Renal cortex interstitium (tissue), 11 donors: ENCODE measurements at regions not wholly inside any gene's neighbourhood (a gene's known extent, or its start where the extent isn't known, plus 50 kb on each side); places are given as distances from the start of the nearest gene placed in this dataset.

Source experiments
- DNase-seq, 11 donors: peaks; one replicate each; pipeline ENCODE4 v3.0.0-alpha.2; 2013; ENCODE audit warnings: low read depth in 9 of 11, low spot score in 4 of 11; ENCODE audit errors: extremely low read depth in 1 of 11

DNA sequence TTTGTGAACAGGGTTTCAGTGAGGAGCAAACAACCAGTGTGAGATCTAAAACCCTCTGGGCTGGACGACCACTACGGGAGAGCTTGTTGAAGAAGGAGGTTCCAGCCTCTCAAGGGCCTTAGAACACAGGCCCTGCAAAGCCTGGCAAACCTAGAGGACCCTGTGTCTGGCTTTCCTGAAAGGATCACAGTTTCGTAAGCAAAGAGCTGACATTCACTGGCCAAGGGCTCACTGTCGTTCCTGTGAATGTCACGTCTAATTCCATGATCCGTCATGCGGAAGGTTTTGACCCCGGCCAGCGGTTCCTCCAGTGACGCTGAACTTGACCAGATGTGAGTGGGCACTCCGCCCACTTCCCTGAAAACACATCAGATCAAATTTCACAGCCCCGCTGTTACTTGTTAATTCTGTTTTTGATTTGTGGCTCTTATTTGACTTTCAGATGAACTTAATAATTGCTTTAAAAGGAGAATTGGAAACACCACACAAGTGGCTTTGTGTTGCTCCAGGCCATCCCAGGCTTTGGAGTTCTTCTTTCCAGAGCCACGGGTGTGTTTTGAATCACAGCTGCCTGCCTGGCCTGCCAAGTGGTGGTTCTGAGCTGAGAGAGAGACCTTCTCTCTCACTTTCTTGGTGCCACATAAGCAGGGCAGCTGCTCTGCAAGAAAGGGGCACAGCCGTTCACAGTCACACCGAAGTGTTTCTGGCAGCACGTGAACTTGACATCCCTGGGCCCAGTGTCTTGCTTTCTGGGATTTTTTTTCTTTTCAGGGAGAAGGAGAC lies 308.4 kb downstream of the NDUFA10 start:
- DNase-seq: peak in 6 of 11 donors; percentile 41 to 61 (median 50)

DNA sequence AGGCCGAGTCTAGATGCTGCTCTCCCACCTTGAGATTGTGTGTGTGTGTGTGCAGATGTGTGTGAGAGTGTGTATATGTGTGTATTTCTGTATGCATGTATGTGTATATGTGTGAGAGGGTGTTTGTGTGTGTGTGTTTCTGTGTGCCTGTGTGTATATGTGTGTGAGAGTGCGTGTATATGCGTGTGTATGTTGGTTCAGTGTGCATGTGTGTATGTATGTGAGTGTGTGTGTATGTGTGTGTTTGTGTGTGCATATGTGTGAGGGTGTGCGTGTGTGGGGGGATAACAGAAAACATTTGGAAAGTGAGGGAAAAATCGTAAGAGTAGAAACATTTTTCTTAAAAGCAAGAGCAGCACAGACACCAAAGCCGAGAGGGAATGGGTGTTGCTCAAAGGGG lies 309.1 kb downstream of the NDUFA10 start:
- no peak for DNase-seq

DNA sequence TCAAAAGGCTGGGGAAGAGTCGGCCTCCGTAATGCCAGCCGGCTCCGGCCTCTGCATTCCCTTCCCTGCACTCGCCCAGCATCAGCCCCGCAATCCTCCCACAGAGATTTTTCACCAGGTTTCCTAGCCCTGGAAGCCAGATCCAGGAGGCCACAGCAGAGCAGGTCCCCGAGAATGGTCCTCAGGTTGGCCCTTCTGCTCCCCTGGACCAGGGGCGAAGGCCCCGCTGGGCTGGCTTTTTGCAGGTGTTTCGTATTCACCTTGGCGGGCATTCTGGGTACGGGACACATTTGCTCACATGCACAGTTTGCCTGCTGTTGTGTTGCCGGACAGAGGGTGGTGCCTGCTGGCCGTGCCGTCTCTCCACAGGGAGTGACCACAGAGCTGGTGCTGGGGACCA lies 309.5 kb downstream of the NDUFA10 start:
- DNase-seq: no peak

DNA sequence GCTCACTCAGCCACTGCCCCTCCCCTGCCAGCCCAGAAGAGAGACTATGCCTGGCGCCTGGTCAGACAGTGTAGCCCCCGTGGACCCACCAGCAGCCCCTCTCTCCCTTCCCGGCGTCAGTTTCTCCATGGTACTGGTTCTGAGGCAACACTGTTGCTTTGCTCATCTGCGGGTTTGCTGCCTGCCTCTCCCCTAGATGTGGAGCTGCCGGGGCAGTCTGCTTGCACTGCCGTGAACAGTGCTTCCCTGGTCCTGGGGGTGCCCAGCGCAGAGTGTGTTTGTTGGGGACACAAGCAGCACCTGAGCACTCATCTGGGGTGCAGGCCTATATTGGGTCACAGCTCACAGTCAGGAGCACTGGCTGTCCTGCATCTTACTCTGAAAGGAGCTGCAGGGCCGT lies 309.9 kb downstream of the NDUFA10 start:
- no peak for DNase-seq

DNA sequence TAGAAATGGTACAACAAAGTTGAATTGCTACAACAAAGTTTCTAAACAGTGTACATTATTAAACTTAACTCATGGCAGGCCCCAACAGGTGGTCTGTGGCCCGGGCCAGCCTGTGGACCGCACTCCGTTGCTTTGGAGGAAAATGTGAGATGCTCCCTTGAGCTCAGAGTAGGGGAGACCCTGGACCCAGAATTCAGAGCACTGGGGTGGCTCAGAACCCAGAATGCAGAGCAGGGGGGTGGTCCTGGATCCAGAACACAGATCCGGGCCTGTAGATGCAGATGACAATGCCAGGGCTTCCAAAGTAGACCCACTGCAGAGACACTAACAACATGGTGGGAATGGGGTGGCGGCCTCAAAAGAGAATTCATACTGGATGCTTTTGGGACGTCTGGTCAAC lies 311.0 kb downstream of the NDUFA10 start:
- no peak for DNase-seq

DNA sequence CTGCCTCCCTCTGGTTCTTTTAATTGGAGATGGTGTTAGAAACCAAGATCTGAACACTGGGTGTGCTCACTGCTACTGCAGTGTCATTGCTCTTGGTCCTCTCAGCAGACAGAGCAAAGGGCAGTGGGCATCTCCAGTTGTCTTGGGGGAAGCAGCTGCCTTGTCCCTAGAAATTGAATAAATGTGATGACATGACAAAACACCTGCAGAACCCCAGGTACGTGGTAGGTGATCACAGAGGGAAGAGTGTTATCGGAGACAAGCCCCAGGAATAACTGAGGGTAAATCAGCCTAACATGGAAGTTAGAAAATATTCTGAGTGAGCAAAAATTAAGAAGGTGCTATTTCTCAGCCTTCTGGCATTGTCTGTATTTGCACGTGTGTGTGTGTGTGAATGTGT lies 311.9 kb upstream of the HDAC4 start:
- no peak for DNase-seq

DNA sequence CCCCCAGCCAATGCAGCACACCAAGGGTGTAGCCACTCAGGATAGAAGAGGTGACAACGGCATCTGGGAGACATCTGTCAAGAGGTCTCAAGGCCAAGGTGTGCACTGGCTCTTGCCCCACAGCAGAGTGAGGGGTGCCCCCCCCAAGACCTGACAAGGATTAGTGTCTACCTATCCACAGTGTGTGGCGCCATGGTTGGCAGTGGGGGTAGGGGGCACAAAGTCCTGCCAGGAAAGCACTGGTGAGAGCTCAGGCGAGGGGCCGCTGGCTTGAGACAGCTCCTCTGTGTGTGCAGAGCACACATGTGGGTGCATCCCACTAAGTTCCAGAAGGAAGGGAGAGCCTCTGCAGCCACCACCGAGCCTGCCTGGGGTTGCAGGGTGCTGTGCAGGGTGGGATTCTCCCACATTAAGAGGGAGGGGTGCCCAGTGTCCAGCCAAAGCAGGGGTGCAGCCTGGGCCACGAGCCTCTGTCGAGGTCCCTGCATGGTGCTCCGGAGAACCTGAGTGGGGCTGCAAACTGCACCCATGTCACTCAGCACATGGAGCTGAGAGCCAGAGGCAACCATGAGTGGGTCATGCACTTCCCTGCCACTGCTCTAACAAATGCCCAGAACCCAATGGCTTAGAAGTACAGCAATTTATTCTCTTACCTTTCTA lies 311.2 kb upstream of the HDAC4 start:
- no peak for DNase-seq

DNA sequence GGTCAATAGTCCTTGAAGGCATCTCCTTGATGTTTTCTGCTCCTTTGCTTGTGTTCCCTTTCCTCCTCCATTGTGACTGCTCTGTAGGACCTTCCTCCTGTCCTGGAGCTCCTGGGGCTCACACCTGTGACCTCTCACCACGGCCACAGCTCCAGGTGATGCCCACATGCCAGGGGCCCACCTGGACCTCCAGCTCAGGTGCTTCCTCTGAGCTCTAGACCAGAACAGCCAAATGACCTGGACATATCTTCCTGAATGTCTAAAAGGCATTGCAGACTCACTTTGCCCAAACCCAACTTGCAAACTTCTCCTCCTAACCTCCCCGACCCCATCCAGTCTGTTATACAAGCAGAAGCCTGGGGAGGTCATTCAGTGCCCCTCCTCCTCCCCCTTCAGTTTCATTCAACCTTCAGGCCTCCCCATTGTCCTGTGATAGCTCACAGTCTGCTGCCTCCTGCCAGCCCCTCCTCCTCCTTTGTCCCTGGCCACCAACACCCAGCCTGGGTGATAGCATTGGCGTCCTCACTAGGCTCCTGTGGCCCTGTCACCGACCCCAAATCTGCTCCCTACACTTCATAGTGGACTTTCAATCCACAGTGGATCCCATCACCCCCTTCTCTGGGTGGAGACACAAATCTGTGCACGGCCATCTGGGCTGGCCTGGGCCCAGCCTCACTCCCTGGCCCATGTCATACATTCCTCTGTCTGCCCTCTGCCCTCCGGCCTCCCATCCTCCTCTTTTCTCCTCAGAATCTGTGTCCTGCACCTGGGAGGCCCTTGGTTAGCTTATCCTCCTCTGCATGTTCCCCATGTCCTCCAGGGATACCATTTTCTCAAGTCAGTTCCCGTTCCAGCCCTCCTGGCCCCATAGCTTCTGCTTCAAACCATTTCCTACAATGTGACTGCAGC lies 310.4 kb upstream of the HDAC4 start:
- DNase-seq: no peak

DNA sequence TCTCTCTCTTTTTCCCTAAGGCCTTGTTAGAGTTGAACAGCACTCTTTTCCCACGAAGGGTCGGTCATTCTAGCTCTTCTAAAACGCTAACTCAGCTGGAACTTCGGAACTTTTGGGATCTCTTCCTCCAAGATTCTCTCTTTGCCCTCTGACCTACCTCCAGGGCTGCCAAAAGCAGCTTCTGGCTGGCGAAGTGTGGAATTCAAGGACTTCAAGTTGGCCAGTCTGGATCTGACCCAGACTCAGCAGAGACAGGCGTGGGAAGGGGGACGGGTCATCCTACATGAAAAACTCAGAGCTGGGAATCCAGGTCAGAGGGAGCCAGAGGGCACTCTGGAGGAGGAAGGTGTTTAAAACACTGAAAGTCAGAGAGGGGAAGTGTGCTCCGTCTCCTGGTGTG lies 305.5 kb upstream of the HDAC4 start:
- no peak for DNase-seq

DNA sequence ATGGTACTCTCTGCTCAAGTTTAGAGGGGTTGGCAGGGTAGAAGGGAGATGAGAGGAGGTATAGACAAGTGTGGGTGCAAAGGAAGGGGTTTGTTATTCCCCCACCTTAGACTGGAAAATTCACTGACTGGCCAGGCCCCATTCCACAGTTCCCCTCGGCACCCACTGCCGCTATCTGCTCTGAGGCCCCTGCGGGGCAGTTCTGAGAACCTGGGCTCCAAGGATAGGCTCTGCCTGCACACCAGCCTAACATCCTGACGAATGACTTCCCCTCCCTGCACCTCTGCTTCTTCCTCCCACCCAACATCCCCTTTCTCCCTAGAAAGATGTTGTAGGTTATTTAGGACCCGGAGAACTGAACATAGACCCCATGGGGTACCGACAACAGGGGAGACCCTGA lies 303.9 kb upstream of the HDAC4 start:
- DNase-seq: no peak

DNA sequence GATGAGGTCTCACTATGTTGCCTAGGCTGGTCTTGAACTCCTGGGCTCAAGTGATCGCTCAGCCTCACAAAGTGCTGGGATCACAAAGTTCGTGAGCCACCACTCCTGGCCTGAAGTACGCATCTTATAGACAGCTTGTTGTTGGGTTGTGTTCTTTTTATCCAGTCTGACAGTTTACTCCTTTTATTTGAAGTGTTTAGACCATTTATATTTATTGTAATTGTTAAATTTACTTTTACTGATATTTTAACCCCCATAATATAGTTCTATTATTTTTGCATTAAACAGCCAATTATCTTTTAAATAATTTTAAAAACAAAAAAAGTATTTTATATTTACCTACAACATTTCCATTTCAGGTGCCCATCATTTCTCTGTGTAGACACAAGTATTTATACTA lies 303.0 kb upstream of the HDAC4 start:
- DNase-seq: no peak

DNA sequence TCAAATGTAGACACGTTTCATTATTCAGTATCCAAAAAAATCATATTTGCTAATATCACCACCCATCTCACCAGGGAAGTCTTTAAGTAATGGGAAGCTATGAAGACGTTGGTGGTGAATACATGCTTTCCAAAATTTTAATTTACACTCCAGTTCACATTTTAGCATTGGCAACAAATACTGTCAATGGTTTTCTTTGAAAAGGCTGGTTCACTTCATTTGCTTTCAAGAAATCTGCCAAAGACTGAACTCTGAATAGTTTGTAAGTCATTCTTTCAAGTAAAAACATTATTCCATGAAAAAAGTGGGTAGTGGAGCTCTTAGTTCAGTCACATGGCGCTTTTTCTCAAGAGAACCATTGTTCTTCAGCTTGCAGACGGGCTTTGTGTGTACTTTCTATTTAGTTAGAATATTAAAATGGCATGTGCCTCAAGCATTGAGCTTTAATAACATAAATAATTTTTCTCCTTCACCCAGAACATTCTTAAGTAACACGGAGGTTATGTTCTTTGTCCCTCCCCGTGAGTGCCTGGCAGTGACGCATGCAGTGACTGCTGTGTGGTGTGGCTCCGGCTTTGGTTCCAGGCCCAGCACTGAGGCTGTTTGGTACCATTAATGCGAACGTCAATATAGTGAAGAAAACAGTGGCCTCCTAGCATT lies 300.0 kb upstream of the HDAC4 start:
- DNase-seq: no peak

DNA sequence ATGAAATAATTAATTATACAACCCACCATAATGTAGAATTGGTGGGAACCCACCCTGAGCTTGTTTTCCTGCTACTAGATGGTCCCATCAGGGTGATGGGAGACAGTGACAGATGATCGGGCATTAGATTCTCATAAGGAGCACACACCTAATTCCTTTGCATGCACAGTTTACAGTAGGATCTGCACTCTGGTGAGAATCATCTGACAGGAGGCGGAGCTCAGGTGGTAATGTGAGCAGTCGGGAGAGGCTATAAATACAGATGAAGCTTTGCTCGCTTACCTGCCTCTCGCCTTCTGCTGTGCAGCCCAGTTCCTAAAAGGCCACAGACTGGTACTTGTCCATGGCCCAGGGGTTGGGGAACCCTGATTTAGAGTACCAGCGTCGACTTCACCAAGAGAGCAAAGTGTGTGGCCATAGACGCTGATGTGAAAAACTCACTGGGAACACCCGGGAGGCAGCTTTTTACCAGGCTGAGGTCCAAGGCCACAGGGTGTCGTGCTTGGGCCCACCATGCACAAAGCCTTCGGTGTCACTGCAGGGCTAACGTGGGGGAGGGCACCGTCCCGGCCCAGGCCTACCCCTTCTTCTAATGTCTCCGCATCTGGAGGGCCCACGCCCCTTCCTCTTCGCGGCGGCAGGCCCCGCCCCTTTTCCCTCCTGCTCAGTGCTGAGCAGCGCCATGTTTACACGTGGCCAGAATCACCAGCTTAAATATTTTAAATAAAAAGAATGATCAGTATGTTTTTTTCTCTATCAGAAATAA lies 296.8 kb upstream of the HDAC4 start:
- no peak for DNase-seq

DNA sequence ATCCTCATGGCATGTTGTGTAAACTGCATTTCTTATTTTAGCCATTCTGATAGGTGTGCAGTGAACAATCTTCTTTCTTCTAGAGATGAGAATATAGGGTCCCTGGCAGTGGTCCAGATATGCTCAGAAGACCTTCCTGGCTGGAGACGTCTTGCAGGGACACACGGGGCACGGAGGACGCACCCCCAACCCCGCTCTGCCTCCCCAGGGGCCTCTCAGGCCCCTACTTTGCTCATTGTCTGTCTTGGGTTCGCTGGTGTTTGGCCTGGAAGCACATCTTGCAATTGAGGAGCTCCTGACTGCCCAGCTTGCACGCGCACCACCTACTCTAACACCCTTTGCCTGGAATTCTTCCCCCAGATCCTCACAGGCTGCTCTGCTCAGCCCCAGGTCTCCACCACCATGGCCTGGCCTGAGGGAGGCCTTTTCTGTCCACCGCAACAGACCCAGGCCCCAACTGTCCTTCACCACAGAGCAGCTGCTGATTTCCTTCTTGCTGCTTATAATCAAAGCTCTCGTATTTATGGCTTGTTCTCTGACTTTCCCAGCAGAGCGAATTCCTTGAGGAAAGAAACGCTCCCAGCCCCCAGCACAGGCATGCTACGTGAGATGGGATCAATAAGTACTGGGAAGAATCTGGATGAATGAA lies 295.9 kb upstream of the HDAC4 start:
- no peak for DNase-seq

DNA sequence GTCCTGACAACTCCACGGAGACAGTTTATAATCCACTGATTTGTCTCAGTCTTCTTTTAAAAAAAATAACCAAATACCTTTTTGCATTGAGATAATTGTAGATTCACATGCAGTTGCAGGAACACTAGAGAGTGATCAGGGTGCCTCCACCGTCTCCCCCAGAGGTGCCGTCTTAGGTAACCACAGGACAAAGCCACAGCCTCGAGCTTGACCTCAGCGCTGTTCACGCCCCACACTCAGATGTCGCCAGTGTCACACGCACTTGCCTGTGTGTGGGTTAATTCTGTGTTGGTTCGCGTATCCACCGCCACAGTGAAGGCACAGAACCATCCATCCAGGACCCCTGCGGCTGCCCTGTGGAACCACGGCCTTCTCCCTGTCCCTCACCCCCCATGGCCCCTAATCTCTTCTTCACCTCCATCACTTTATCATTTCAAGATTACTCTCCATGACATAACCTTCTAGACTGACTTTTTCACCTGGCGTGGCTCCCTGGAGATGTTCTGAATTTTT lies 295.0 kb upstream of the HDAC4 start:
- no peak for DNase-seq

DNA sequence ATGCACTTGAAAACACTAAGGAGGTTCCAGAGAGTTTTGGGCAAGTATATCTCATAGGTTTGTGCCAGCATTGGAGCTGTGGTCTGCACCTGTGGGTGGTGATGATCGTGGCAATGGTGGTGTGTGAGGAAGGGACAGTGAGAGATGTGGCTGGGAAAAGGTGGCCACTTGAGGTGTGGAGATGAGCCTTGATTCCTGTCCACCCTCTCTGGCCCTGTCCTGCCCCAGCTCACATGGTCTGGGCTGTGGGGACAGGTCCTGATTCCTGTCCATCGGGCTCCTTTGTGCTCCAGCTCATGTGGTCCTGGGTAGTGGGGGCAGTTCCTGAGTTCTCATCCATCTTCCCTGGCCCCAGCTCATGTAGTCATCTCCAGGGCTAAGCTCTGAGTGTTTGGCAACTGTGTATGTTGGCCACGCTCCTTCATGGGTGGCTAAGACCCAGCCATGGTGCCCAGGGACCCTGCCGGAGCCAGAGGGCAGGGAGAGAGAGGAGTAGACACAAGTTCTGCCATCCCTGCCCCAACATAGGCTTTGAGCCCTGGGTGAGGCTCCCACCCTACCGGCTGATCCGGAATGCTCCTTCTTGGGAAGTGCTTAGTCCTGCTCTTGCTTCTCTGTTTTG lies 294.4 kb upstream of the HDAC4 start:
- no peak for DNase-seq

DNA sequence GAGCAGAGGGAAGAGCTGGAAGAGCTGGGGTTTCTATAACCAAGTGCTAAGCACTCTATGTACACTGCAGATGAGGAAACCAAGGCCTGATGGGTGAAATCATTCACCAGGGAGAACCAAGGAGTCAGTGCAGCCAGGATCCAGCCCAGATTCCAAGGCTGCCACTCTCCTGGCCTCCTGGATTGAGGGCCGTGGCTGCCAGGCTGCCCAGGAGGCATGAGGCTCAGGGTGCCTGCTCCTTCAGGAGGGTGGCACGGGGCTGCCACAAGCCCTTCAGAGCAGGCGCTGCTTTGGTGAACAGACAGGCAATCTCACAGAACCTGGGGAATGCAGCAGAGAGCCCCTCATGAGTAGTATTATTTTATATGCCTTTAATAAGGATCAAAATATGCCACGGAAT lies 293.7 kb upstream of the HDAC4 start:
- no peak for DNase-seq
